ENCODE measurements at regions not wholly inside any gene's neighbourhood (a gene's known extent, or its start where the extent isn't known, plus 50 kb on each side); places are given as distances from the start of the nearest gene placed in this dataset.

DNA sequence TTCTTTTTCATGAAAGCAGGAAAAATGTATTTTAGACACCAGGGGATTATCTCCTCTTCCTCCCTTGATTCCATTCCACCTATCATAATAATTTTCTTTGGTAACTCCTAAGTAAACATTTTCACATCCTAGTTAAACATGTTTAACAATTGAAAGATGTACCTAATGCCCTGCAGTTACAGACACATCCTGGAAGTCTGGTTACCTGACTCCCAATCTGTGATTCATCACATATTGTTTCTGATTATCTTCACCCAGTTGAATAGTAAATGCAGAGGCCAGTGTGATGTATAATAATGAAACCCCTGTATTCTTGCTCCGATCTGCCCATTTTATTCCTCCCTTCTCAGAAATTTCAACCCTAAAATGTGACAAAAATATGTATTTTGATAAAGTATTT is 1237.6 kb upstream of the LRRTM1 start:
- TF ChIP-seq, protein P1, sequence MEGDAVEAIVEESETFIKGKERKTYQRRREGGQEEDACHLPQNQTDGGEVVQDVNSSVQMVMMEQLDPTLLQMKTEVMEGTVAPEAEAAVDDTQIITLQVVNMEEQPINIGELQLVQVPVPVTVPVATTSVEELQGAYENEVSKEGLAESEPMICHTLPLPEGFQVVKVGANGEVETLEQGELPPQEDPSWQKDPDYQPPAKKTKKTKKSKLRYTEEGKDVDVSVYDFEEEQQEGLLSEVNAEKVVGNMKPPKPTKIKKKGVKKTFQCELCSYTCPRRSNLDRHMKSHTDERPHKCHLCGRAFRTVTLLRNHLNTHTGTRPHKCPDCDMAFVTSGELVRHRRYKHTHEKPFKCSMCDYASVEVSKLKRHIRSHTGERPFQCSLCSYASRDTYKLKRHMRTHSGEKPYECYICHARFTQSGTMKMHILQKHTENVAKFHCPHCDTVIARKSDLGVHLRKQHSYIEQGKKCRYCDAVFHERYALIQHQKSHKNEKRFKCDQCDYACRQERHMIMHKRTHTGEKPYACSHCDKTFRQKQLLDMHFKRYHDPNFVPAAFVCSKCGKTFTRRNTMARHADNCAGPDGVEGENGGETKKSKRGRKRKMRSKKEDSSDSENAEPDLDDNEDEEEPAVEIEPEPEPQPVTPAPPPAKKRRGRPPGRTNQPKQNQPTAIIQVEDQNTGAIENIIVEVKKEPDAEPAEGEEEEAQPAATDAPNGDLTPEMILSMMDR (conservative IDR thresholded peaks at IDR 0.05; ENCODE audit: low read length), result no peak
- no peak for TF ChIP-seq EZH2phosphoT487 (IDR thresholded peaks at IDR 0.05; ENCODE audit: borderline replicate concordance)

All from Loucy (cell line).